Hematopoietic multipotent progenitor cell treated with erythropoietin and hydrocortisone succinate and interleukin-3 and kit ligand, for 15 days (in vitro differentiated cells): ENCODE measurements at regions not wholly inside any gene's neighbourhood (a gene's known extent, or its start where the extent isn't known, plus 50 kb on each side); places are given as distances from the start of the nearest gene placed in this dataset.
"Not testable (repeated sequence)": the region's sequence is repeated elsewhere in the genome, so short reads cannot be mapped to it uniquely, and the experiment has no call there.

ENCODE experiments used
- DNase-seq: peaks from one replicate; pipeline ENCODE4 v3.0.0-alpha.2; 2015; ENCODE audit warnings: low spot score

DNA sequence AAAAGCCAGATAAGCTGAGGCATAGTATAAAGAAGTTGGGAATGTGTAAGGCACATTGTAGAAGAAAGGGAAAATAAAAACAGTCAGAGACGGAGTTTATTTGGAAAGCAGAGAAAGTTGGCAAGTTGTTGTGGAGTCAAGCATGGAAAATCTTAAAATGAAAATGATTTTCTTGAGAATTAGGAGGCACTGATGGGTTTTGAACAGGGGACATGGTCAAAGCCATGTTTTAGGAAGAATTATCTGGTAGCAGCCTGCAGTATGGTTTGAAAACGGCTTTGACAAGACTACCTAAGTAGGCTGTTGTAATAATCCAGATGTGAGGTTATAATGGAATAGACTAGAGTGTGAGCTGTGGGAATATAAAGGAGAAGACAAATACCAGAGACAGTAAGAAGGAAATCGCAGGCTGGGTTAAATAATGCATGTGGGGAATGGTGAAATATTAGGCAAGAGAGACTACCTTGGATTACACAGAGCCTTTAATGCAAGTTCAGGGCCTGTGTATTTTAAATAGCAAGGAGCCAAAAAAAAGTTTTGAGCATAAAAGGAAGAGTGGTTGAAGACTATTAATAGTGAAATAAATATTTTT lies 130.4 kb upstream of the MEOX2 start:
- DNase-seq, result no peak

DNA sequence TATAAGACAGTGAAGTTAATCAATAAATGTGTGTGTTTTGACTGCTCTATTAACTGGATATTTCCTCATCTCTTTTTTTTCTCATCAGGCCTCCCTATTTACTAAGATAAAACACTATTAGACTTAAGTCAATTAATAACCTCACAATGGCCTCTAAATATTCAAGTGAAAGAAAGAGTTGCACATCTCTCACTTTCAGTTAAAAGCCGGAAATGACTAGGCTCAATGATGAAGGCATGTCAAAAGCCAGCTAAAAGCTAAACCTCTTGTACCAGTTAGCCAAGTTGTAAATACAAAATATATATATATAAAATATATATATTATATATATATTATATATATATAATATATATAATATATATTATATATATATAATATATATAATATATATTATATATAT lies 127.0 kb upstream of the MEOX2 start:
- DNase-seq, result no peak

DNA sequence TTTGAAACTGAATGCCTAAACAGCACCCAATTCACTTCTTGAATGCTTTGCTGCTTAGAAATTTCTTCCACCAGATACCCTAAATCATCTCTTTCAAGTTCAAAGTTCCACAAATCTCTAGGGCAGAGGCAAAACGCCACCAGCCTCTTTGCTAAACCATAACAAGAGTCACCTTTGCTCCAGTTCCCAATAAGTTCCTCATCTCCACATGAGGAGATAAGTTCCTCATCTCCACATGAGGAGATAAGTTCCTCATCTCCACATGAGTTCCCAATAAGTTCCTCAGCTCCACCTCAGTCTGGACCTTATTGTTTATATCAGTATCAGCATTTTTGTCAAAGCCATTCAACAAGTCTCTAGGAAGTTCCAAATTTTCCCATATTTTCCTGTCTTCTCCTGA lies 123.9 kb upstream of the MEOX2 start:
- DNase-seq, result not testable (repeated sequence)

DNA sequence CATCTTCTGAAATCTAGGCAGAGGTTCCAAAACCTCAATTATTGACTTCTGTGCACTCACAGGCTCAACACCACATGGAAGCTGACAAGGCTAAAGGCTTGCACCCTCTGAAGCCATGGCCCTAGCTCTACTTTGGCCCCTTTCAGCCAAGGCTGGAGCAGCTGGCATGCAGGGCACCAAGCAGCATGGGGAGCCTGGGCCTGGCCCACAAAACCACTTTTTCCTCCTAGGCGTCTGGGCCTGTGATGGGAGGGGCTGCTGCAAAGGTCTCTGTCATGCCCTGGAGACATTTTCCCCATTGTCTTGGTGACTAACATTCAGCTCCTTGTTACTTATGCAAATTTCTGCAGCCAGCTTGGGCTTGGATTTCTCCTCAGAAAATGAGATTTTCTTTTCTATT lies 123.5 kb upstream of the MEOX2 start:
- DNase-seq, result not testable (repeated sequence)

DNA sequence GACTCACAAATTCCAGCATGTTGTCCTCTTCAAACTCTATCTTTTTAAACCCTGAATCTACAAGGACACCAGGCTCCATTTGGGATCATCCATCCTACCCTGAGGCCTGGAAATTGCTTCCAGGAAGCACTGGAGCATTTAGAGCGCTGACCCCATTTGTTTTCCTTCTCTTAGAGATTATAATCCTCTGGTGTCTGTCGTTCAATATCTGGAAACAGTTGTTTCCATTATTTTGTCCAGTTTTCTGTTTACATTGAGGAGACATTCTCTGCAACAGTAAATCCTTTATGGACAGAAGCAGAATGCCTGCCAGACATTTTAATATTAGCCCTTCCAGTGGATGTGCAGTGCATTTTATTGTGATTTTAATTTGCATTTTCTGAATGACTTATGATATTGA lies 119.4 kb upstream of the MEOX2 start:
- no peak for DNase-seq

DNA sequence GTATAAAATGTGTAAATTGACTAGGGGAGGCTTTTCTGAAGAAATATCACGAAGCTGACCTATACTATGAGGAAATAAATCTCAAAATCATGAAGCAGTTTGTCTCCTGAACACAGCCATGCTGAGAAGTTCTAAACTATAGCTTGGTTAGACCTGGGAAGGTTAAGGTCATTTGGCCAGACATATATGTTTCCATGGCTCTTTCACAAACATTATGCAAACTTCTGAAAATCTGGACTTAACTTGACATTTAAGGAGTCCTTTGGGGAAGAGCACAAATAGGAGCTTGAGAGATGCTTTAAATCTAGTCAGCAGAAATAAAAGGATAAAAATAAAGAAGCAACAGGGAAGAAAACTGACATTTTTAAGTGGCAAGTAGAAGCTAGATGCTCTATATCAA lies 115.9 kb upstream of the MEOX2 start:
- no peak for DNase-seq

DNA sequence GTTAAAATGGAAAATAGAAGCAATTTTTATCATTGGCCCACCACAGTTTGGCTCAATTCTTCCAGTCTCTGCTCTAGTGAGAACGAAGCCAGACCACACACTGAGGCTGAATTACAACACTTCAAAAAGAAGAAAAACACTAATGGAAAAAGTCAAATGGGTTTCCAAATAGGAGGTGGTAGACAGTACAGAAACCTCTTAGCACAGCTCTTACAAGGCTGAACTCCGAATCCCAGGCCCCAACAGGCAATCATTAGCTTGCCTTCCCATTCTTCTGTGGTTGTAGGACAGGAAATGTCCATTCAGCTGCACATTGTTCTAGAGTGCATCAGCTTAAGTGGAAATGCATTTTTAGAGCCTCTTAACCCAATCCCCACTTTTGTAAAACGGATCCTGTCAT lies 115.1 kb upstream of the MEOX2 start:
- DNase-seq, result no peak

DNA sequence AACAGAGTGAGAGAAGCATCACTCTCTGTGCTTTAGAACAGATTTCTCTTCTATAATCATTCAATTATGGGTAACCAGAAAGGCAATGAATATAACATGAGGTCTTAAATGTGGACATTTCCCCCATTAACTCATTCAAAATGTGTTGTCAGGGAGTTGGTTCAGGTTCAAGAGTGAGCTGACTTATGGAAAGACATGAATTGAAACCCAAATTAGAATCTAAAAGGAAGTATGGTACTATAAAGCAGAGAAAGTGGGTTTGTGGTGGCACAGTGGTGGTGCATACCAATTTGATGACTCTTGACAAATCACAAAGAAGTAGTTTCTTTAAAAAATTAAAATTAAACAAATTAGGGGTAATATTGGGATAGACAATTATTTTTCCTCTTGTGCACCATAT lies 114.6 kb upstream of the MEOX2 start:
- DNase-seq, result no peak

DNA sequence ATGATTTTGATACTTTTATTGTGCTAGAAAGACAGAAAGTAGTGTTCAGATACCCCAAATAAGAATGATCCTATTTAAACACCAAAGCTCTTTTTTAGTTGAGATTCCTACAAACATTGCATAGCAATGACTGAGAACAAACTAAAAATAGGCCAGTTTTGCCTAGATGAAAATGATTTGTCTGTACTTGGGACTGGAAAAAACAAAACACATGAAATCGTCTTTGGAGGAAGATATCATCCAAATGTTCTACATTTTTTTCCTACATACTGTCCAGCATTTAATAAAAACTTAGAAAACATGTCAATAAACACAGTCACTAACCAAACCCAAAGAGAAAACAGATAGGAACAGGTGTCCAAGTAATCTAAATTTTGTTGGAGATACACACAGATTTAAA lies 111.6 kb upstream of the MEOX2 start:
- no peak for DNase-seq

DNA sequence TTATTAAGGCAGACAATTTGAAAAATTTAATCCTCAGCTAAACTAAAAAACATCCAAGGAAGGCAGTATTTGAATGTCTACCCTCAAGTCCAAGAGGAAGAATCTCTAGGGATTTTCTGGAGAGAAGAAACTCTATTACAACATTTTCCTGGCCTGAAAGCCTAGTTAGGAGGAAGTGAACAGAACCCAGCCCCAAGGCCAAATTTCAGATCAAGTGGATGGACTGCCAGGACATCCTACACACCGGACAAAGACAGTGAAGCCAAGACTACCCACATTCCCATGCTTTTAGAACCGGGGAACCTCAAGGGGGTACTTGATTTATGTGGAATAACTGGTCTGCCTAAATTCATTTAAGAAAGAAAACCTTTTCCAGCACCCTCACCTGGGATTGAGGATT lies 108.9 kb upstream of the MEOX2 start:
- no peak for DNase-seq

DNA sequence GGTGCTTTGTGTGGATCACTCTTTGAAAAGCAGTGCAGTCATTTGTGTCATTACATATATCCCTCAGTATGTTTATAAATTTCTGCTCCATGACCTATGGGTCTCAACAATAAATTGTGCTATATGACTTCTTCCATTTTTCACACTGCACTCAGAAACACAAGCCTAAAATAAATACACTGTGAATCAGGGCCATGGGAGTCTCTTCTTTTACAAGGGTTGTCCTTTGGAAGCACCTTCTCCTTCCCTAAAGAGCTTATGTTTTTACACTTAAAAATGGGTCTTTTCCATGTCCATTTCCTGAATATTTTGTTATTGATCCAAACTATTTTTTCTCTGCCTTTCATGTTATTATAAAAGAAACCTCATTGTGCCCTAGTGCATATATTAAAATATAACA lies 108.3 kb upstream of the MEOX2 start:
- no peak for DNase-seq

DNA sequence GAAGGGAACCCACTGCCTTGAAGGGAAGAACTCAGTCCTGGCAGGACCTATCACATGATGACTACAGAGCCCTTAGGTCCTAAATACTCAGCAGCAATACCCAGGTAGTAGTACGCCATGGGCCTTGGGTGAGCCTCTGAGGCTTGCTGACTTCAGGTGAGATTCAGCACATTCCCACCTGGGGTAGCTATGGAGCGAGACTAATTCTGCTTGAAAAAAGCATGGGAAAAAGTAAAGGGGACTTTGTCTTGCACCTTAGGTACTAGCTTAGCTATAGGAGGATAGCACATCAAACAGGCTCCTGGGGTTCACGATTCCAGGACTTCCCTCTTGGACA lies 98.2 kb upstream of the MEOX2 start:
- DNase-seq, result no peak

DNA sequence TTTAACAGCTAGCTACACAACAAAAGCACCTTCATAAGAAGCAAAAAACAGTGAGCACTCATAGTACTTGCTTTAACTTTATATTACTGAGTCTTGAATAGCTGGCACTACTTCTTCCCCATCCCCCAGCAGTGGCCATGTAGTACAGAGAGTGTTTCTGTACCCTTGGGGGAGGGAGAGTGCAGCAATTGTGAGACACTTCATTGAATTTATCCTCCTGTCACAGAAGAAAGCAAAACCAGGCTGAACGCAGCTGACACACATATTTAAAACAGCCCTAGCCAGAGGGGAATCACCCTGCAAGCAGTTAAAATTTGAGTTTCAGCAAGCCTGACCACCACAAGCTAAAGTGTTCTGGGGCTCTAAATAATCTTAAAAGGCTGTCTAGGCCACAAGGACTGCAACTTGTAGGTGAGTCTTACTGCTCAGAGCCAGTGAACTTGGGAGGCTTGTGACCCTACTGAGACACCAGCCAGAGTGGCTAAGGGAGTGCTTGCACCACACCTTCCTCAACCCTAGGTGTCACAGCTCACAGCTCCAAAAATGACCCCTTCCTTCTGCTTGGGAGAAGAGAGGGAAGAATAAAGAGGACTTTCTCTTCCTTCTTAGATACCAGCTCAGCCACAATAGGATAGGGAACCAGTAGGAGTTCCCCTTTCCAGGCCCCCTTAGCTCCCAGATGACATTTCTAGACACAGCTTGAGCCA lies 97.7 kb upstream of the MEOX2 start:
- DNase-seq, result no peak

DNA sequence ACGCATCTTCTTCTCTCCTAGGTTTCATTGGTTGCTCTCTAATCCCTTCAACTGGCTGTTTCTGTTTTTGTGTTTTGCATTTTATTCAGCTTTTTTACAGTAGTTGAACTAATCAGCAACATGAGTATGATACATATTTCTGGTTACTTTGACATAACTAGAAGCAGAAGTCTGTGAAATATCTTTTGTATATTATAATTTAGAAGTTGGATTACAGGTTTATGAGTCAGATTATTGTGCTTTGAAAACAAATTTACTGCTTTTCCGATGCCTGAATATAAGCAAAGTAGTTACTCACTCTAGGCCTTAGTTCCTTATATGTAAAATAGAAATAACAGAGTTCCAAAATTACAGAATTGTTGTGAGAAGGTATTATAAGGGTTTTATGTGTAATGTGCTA lies 96.2 kb upstream of the MEOX2 start:
- DNase-seq, result no peak

DNA sequence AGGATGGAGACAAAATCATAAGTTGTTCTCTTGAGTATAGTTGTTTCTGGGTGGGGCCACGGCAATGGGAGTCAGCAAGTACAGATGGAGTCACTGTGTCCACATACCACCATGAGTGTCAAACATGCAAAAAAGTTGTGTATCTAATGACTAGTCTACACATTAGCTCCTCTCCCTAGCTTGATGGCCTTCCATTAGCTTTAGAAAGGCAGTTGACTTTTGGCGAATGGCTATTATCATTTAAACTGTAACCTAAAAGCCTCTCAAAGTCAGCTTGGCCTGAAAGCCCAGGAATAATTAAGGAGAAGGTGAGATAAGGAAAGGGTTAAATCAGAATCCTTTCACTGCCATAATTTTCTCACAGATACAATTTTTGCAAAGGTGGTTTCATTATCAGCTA lies 95.5 kb upstream of the MEOX2 start:
- no peak for DNase-seq

DNA sequence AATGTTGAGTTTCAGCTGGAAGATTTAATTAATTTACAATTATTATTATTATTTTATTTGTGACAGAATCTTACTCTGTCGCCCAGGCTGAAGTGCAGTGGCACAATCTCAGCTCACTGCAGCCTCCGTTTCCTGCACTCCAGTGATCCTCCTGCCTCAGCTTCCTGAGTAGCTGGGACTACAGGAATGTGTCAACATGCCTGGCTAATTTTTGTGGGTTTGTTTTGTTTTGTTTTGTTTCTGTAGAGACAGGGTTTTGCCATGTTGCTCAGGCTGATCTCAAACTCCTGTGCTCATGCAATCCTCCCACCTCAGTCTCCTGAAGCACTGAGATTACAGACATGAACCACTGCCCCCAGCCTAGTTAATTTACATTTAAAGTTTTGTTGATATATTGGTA lies 93.8 kb upstream of the MEOX2 start:
- no peak for DNase-seq

DNA sequence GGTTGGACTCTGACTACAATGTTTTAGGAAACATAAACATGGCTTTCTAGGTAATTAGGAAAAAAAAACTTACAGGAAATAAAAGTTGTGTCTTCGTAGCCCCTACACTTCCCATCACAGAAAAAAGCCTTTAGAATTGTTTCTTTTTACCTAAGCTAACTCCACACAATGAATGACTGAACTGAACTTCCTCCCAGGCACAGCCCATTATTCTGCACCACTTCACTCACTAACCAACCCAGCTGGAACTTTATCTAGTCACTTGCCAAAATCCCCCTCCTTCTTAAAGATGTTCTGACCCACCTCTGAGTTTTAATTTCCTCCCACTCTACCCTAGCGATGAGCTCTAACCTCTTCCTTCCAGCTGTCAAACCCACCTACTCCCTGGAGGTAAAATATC lies 91.7 kb upstream of the MEOX2 start:
- no peak for DNase-seq

DNA sequence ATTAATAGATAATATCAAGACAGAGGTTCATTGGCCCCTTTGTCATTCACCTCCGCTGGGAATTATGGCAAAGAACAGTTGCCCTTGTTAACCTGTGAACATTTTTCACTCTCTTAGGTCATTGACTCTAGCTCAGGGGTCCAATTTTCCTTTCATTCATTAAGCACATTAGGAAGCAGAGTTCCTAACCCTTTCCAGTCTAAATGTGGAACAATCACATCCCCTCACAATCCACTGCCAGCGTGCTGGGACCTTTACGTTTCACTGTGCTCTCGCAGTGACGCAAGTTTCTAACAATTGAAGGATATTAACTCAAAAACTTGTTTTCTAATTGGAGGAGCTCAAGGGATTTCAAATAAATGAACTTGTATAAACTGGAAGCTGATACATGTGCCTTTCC lies 79.3 kb upstream of the MEOX2 start:
- no peak for DNase-seq

DNA sequence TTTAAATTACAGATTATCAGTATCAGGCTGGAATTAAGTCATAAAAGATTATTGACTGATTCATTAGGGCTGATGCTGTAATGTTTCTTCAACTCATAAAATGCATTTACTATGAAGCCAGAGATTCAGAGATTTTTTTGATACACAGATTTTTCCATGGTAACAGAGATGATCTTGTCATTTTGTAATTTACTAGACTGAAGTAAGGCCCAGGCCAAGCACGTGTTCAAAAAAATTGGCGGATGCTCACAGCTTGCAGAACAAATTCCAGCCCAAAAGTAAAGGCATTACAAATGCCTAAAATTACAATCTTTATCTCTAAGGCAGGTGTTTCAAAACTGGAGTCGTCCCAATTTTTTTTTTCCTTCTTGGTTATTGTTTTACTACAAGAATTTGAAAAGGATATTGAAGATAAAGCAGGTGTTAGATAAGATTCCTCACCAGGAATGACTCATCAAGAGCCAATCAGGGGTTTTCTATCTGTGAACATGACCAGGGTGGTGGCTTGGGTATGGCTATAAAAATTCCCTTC lies 78.4 kb upstream of the MEOX2 start:
- no peak for DNase-seq

DNA sequence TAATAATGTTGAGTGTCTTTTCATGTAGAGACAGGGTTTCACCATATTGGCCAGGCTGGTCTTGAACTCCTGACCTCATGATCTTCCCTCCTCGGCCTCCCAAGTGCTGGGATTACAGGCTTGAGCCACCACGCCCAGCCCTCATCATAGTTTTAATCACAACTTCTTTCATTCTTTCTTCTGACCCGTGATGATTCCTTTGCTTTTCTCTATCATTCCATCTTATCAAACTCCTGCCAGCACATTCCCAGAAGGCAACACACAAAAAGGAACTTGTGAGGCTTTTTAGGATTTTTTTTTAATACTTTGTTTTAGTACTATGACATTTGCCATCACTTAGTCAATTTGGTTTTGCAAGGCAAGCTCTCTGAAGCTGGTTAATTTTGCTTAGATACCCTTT lies 77.5 kb upstream of the MEOX2 start:
- no peak for DNase-seq

DNA sequence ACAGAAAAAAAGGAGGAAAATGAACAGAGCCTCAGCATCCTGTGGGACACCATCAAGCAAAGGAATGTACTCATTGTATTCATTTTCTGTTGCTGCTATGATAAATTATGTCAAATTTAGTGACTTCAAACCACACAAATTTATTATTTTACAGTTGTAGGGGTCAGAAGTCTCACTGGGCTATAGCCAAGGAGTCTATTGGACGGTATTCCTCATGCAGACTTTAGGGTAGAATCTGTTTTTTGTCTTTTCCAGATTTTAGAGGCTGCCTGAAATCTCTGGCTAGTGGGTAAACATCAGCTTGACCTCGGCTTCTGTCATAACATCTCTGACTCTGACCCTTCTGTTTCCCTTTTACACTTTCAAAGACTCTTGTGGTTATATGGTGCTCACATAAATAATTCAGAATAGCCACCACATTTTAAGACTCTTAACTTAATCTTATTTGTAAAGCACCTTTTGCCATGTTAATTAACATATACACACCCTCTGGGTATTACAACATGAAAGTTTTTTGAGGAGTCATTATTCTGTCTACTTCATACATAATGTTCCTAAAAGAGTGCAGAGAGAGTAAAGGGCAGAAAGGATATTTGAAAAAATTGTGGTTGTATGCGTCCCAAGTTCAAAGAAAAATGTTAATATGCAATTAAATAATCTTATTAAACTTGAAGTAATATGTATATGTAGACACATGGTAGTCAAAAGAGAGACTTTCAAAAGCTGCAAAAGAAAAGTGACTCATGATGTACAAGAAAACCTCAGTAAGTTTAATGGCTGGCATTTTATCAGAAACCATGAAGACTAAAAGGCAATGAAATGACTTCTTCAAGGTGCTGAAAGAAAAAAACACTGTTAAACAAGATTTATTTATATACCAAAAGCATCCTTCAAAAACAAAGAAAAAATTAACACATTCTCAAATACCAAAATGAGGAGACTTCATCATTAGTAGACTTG lies 70.8 kb upstream of the MEOX2 start:
- no peak for DNase-seq

DNA sequence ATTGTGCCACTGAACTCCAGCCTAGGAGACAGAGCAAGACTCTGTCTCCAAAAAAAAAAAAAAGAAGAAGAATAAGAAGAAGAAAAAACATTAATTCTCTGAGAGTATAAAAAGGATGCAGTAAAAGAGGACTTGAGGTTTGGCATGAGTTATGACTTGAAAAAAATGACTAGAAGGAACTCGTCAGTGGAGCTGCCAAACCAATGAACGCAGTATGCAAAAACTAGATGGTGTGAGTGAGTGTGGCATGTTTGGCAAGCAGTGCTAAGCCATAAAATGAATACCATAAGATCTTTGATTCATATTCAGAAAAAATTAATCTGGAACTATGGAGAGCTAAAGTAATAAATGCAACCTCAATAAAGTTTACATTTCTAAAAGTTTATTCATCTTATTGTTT lies 68.6 kb upstream of the MEOX2 start:
- DNase-seq, result no peak
